IMR-90 (cell line): ENCODE measurements at regions not wholly inside any gene's neighbourhood (a gene's known extent, or its start where the extent isn't known, plus 50 kb on each side); places are given as distances from the start of the nearest gene placed in this dataset.

Experiments used
- ATAC-seq: fragments of 200-7000 bp; cut with Tn5 transposase; 2 replicates; pipeline ENCODE4 v1.9.1; 2020; ENCODE audit warnings: low read depth, mild to moderate bottlenecking, moderate library complexity
- BruUV-seq: library from RNA; stranded (reverse); fragments of 400-500 nt; replicated peaks from 2 replicates; lab custom pipeline; 2021; lab: Mats Ljungman, UMichigan
- CTCF ChIA-PET: fragments of 300-600 bp; formaldehyde crosslinking; extraction: SDS; loops from one replicate; lab custom pipeline; 2021; ENCODE audit warnings: antibody characterized with exemption; lab: Yijun Ruan, JAX
- POLR2A ChIA-PET: fragments of 300-600 bp; sonication (Branson Sonifier 250); formaldehyde crosslinking; loops from one replicate; lab custom pipeline; 2022; ENCODE audit warnings: antibody characterized with exemption; ENCODE audit not compliant: unreplicated experiment; lab: Charles Lee
- DNase-seq: peaks from one replicate; pipeline ENCODE4 v3.0.0; 2013
- H2AFZ ChIP-seq: replicated peaks from 2 replicates; pipeline ENCODE3; 2013; ENCODE audit warnings: low read length, mild to moderate bottlenecking; ENCODE audit not compliant: poor library complexity
- H2AK5ac ChIP-seq: 2 replicates; pipeline ENCODE4 v1.6.1; 2013; ENCODE audit warnings: low read depth, low read length, inconsistent platforms
- H2AK9ac ChIP-seq: replicated peaks from 2 replicates; pipeline ENCODE3; 2013; ENCODE audit warnings: mild to moderate bottlenecking, low read depth, low read length, moderate library complexity; ENCODE audit not compliant: poor library complexity
- H2BK120ac ChIP-seq: 2 replicates; pipeline ENCODE4 v1.6.1; 2013; ENCODE audit warnings: low read depth, low read length, inconsistent platforms
- H2BK15ac ChIP-seq: 3 replicates; pipeline ENCODE4 v1.6.1; 2013; ENCODE audit warnings: low read depth, low read length, inconsistent platforms
- H2BK20ac ChIP-seq: 2 replicates; pipeline ENCODE4 v1.6.1; 2013; ENCODE audit warnings: low read depth, mild to moderate bottlenecking, inconsistent platforms, low read length, moderate library complexity
- H2BK5ac ChIP-seq: 2 replicates; pipeline ENCODE4 v1.6.1; 2013; ENCODE audit warnings: mild to moderate bottlenecking, low read depth, low read length, inconsistent platforms; ENCODE audit not compliant: poor library complexity, severe bottlenecking
- H3K14ac ChIP-seq: replicated peaks from 2 replicates; pipeline ENCODE4 v1.6.1; 2013; ENCODE audit warnings: low read depth, low read length, inconsistent platforms
- H3K18ac ChIP-seq: 2 replicates; pipeline ENCODE4 v1.6.1; 2013; ENCODE audit warnings: low read depth, low read length, control low read depth
- H3K23ac ChIP-seq: 2 replicates; pipeline ENCODE4 v1.6.1; 2013; ENCODE audit warnings: low read depth, low read length, inconsistent platforms
- H3K27ac ChIP-seq: 2 replicates; pipeline ENCODE4 v1.5.1; 2013; ENCODE audit warnings: mild to moderate bottlenecking, control low read depth, low read length; ENCODE audit not compliant: insufficient read depth
- H3K27me3 ChIP-seq: 2 replicates; pipeline ENCODE4 v1.6.1; 2013; ENCODE audit warnings: low read length; ENCODE audit not compliant: control insufficient read depth, insufficient read depth
- H3K36me3 ChIP-seq: 2 replicates; pipeline ENCODE4 v1.6.1; 2013; ENCODE audit warnings: low read length, mixed read lengths; ENCODE audit not compliant: control insufficient read depth, insufficient read depth
- H3K4ac ChIP-seq: 2 replicates; pipeline ENCODE4 v1.6.1; 2013; ENCODE audit warnings: low read depth, low read length, inconsistent platforms
- H3K4me1 ChIP-seq: 2 replicates; pipeline ENCODE4 v1.6.1; 2013; ENCODE audit warnings: low read length, mixed read lengths; ENCODE audit not compliant: control insufficient read depth, insufficient read depth
- H3K4me2 ChIP-seq: 2 replicates; pipeline ENCODE4 v1.6.1; 2013; ENCODE audit warnings: low read depth, mild to moderate bottlenecking, control low read depth, low read length, moderate library complexity
- H3K4me3 ChIP-seq: 2 replicates; pipeline ENCODE4 v1.5.1; 2013; ENCODE audit warnings: low read depth, mild to moderate bottlenecking, control low read depth, low read length, moderate library complexity; ENCODE audit not compliant: insufficient read depth
- H3K56ac ChIP-seq: 2 replicates; pipeline ENCODE4 v1.6.1; 2013; ENCODE audit warnings: low read length, inconsistent platforms; ENCODE audit not compliant: insufficient read depth; ENCODE audit errors: extremely low read depth
- H3K79me1 ChIP-seq, 2 experiments: 2 replicates each; pipeline ENCODE4 v1.6.1; 2013; ENCODE audit warnings: low read length in 2 of 2, inconsistent platforms in 1 of 2, low read depth in 1 of 2
- H3K9ac ChIP-seq: 2 replicates; pipeline ENCODE4 v1.6.1; 2013; ENCODE audit warnings: low read depth, low read length, control low read depth
- H3K9me1 ChIP-seq: 2 replicates; pipeline ENCODE4 v1.6.1; 2013; ENCODE audit warnings: low read length, inconsistent platforms; ENCODE audit not compliant: insufficient read depth
- H3K9me3 ChIP-seq: 2 replicates; pipeline ENCODE4 v1.6.1; 2013; ENCODE audit warnings: low read length; ENCODE audit not compliant: control insufficient read depth, insufficient read depth
- H4K20me1 ChIP-seq: 2 replicates; pipeline ENCODE4 v1.6.1; 2013; ENCODE audit warnings: low read length, inconsistent platforms; ENCODE audit not compliant: insufficient read depth
- H4K5ac ChIP-seq: 2 replicates; pipeline ENCODE4 v1.6.1; 2013; ENCODE audit warnings: mild to moderate bottlenecking, low read depth, low read length, control low read depth
- H4K8ac ChIP-seq, 2 experiments: 2 replicates each; pipeline ENCODE4 v1.6.1; 2013; ENCODE audit warnings: low read depth in 2 of 2, low read length in 2 of 2, control low read depth in 1 of 2, inconsistent platforms in 1 of 2
- H4K91ac ChIP-seq: 2 replicates; pipeline ENCODE4 v1.6.1; 2013; ENCODE audit warnings: low read depth, low read length, inconsistent platforms; ENCODE audit not compliant: insufficient read depth
- CHD1 ChIP-seq: IDR thresholded peaks from 2 replicates; pipeline ENCODE4 v1.6.1; 2012; ENCODE audit warnings: low read depth, low read length, improper control_type of control experiment
- FOS ChIP-seq: fragments of 150-350 bp; IDR thresholded peaks from 2 replicates; pipeline ENCODE4 v1.6.1; 2016; ENCODE audit warnings: low read depth, low read length
- MAFK ChIP-seq: IDR thresholded peaks from 2 replicates; pipeline ENCODE4 v1.6.1; 2012; ENCODE audit warnings: low read depth, low read length, improper control_type of control experiment
- MAZ ChIP-seq: IDR thresholded peaks from 2 replicates; pipeline ENCODE4 v1.6.1; 2012; ENCODE audit warnings: low read depth, mild to moderate bottlenecking, low read length, improper control_type of control experiment, moderate library complexity, borderline replicate concordance
- MXI1 ChIP-seq: IDR thresholded peaks from 2 replicates; pipeline ENCODE4 v1.6.1; 2012; ENCODE audit warnings: low read depth, mild to moderate bottlenecking, low read length, moderate library complexity, borderline replicate concordance
- POLR2A ChIP-seq: IDR thresholded peaks from 2 replicates; pipeline ENCODE4 v1.6.1; 2012; ENCODE audit warnings: mild to moderate bottlenecking, low read depth, low read length
- RCOR1 ChIP-seq: IDR thresholded peaks from 2 replicates; pipeline ENCODE4 v1.6.1; 2012; ENCODE audit warnings: mild to moderate bottlenecking, low read length, improper control_type of control experiment; ENCODE audit not compliant: insufficient replicate concordance
- RFX5 ChIP-seq: IDR thresholded peaks from 2 replicates; pipeline ENCODE4 v1.8.0; 2012; ENCODE audit warnings: low read depth, mild to moderate bottlenecking, low read length, moderate library complexity
- SMC3 ChIP-seq: fragments of 150-350 bp; IDR thresholded peaks from 2 replicates; pipeline ENCODE4 v1.6.1; 2016; ENCODE audit warnings: low read depth, mild to moderate bottlenecking, antibody characterized with exemption, low read length, moderate library complexity
- WGBS, 2 experiments: methylation state at CpG; one replicate each; pipeline versions ENCODE4 v1.1.5 to v1.1.7; 2013; ENCODE audit warnings: missing lambda C conversion rate in 2 of 2; ENCODE audit not compliant: insufficient read length in 1 of 2; ENCODE audit errors: extremely low coverage in 2 of 2; 5-methylcytosine and 5-hydroxymethylcytosine counted together
- dilution Hi-C: fragments of 300-500 bp; cut with HindIII; formaldehyde crosslinking; loops from one replicate; pipeline ENCODE4 v1.14.3; 2018; ENCODE audit warnings: low sequenced_read_pairs; ENCODE audit not compliant: unreplicated experiment
- in situ Hi-C: fragments of 300-500 bp; cut with MboI; formaldehyde crosslinking; loops from 3 replicates; pipeline ENCODE4 v1.14.3; 2019; ENCODE audit warnings: low sequenced_read_pairs, inconsistent platforms, mixed read lengths
- intact Hi-C: fragments of 100-400 bp; cut with micrococcal nuclease; formaldehyde crosslinking; loops from 2 replicates; pipeline ENCODE4 v1.10.0; 2022
- TF ChIP-seq, protein P1 (sequence below): fragments of 150-350 bp; IDR thresholded peaks from 2 replicates; pipeline ENCODE4 v1.6.1; 2017; ENCODE audit warnings: mild to moderate bottlenecking, antibody characterized with exemption, low read length, low read depth
- TF ChIP-seq, protein P2 (sequence below): conservative IDR thresholded peaks from 2 replicates; pipeline ENCODE4 v1.5.1; 2012; ENCODE audit warnings: mild to moderate bottlenecking, low read depth, low read length, improper control_type of control experiment

DNA sequence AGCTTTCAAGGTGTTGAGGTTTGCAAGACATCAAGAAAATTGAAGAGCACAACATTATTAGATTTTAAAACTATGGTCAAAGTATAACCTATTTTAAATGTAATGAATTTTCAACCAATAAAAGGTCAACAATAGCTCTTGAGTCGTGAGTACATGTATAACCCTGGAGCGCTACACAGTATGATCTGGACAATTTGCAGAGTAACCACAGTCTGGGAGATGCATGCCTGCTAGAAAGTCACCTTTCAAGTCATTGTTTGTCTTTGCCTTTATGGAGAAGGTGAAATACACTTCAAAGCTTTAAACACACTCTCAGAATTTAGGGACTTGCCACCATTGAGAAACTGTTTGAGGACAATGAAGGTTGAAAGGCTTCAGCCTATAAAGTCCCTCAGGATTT lies 112.6 kb upstream of the ALCAM start:
- no peak overlapping the region for H4K5ac ChIP-seq
- no peak overlapping the region for H3K23ac ChIP-seq
- dilution Hi-C loops (no loop called here), in situ Hi-C loops (no loop called here), intact Hi-C loops (loop anchor here (5.0 kb wide), 1 partner anchor 1218 kb away; no protein-coding TSS in a partner anchor)
- POLR2A ChIA-PET = no interaction called here
- H2AFZ ChIP-seq = no peak overlapping the region
- H3K4me2 ChIP-seq = no peak overlapping the region
- H3K79me1 ChIP-seq = no peaks in the 10 kb centered on the region
- no peaks in the 10 kb centered on the region for H3K36me3 ChIP-seq
- no peak overlapping the region for H3K9ac ChIP-seq
- H2BK20ac ChIP-seq = no peak overlapping the region
- CTCF ChIA-PET = interaction anchor here (1.1 to 1.4 kb wide), 2 partner anchors 10 to 30 kb away, joined by 3 to 4 read pairs; no protein-coding TSS in a partner anchor
- no peak overlapping the region for H3K4ac ChIP-seq
- H4K91ac ChIP-seq = no peak overlapping the region
- no peak overlapping the region for H2BK15ac ChIP-seq
- no peak overlapping the region for H2AK5ac ChIP-seq
- no CpG with 5 or more reads among the region's 2 CpGs for WGBS, 2 experiments
- no peak overlapping the region for H2AK9ac ChIP-seq
- H4K20me1 ChIP-seq = no peaks in the 10 kb centered on the region
- no peak overlapping the region for H3K56ac ChIP-seq
- H3K4me3 ChIP-seq = no peak overlapping the region
- no peak overlapping the region for H2BK120ac ChIP-seq
- H4K8ac ChIP-seq = no peak overlapping the region
- H2BK5ac ChIP-seq = no peak overlapping the region
- DNase-seq (no peak), ATAC-seq (no peak)
- no peak overlapping the region for H3K14ac ChIP-seq
- H3K9me3 ChIP-seq = peaks cover 3% of the 10 kb centered on the region; the same call in 1 of the 2 replicates
- no TSS peak for BruUV-seq
- no peaks in the 10 kb centered on the region for H3K9me1 ChIP-seq
- TF ChIP-seq MAZ (no peak), RCOR1 (no peak), RFX5 (no peak), MAFK (no peak), CHD1 (no peak), FOS (no peak), POLR2A (no peak), SMC3 (no peak), MXI1 (no peak)
- TF ChIP-seq, protein P1, sequence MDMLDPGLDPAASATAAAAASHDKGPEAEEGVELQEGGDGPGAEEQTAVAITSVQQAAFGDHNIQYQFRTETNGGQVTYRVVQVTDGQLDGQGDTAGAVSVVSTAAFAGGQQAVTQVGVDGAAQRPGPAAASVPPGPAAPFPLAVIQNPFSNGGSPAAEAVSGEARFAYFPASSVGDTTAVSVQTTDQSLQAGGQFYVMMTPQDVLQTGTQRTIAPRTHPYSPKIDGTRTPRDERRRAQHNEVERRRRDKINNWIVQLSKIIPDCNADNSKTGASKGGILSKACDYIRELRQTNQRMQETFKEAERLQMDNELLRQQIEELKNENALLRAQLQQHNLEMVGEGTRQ = no peak
- TF ChIP-seq, protein P2, sequence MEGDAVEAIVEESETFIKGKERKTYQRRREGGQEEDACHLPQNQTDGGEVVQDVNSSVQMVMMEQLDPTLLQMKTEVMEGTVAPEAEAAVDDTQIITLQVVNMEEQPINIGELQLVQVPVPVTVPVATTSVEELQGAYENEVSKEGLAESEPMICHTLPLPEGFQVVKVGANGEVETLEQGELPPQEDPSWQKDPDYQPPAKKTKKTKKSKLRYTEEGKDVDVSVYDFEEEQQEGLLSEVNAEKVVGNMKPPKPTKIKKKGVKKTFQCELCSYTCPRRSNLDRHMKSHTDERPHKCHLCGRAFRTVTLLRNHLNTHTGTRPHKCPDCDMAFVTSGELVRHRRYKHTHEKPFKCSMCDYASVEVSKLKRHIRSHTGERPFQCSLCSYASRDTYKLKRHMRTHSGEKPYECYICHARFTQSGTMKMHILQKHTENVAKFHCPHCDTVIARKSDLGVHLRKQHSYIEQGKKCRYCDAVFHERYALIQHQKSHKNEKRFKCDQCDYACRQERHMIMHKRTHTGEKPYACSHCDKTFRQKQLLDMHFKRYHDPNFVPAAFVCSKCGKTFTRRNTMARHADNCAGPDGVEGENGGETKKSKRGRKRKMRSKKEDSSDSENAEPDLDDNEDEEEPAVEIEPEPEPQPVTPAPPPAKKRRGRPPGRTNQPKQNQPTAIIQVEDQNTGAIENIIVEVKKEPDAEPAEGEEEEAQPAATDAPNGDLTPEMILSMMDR = no peak
- no peak overlapping the region for H3K18ac ChIP-seq
- no peaks in the 10 kb centered on the region for H3K4me1 ChIP-seq
- no peaks in the 10 kb centered on the region for H3K27me3 ChIP-seq
- no peak overlapping the region for H3K27ac ChIP-seq
